GM18951 (cell line): ENCODE measurements at regions not wholly inside any gene's neighbourhood (a gene's known extent, or its start where the extent isn't known, plus 50 kb on each side); places are given as distances from the start of the nearest gene placed in this dataset.

Source experiments
- POLR2A ChIP-seq: IDR thresholded peaks from 4 replicates; pipeline ENCODE4 v1.6.1; 2011; ENCODE audit warnings: mild to moderate bottlenecking; ENCODE audit not compliant: insufficient read length, insufficient read depth; ENCODE audit errors: extremely low read depth
- in situ Hi-C: fragments of 300-500 bp; cut with MboI; formaldehyde crosslinking; loops from one replicate; pipeline ENCODE4 v1.12.0; 2022; ENCODE audit warnings: low sequenced_read_pairs, mixed read lengths, inconsistent platforms; ENCODE audit not compliant: unreplicated experiment

DNA sequence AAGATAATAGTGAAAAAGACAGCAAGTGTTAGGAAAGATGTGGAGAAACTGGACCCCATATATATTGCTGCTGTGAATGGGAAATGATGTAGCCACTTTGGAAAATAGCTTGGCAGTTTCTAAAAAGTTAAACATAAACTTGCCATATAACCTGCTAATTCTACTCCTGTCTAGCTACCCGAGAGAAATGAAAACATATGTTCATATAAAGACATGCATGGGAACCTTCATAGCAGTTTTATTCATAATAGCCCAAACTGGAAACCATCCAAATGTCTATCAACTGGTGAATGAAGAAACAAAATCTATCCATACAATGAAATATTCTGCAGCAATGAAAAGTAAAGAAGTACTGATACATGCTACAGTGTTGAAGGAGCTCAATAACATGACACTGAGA lies 50.4 kb upstream of the NABP1 start:
- in situ Hi-C loops, result no loop called here
- no peak for TF ChIP-seq POLR2A
